ENCODE measurements at regions not wholly inside any gene's neighbourhood (a gene's known extent, or its start where the extent isn't known, plus 50 kb on each side); places are given as distances from the start of the nearest gene placed in this dataset.

GRCh38 chr9:115275753-115276152 is 157.8 kb upstream of the TNC start:
- H3K36me3 ChIP-seq: no peaks in the 10 kb centered on the region
- H3K27me3 ChIP-seq: no peaks in the 10 kb centered on the region
- ATAC-seq: no peak
- no peak overlapping the region for H3K4me3 ChIP-seq
- H3K4me1 ChIP-seq: no peaks in the 10 kb centered on the region
- no peaks in the 10 kb centered on the region for H3K9me3 ChIP-seq
- intact Hi-C loops (cut with DNase I): no loop called here
- DNase-seq: no peak
- no peak overlapping the region for H3K27ac ChIP-seq
- TF ChIP-seq, protein P1, sequence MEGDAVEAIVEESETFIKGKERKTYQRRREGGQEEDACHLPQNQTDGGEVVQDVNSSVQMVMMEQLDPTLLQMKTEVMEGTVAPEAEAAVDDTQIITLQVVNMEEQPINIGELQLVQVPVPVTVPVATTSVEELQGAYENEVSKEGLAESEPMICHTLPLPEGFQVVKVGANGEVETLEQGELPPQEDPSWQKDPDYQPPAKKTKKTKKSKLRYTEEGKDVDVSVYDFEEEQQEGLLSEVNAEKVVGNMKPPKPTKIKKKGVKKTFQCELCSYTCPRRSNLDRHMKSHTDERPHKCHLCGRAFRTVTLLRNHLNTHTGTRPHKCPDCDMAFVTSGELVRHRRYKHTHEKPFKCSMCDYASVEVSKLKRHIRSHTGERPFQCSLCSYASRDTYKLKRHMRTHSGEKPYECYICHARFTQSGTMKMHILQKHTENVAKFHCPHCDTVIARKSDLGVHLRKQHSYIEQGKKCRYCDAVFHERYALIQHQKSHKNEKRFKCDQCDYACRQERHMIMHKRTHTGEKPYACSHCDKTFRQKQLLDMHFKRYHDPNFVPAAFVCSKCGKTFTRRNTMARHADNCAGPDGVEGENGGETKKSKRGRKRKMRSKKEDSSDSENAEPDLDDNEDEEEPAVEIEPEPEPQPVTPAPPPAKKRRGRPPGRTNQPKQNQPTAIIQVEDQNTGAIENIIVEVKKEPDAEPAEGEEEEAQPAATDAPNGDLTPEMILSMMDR (IDR thresholded peaks at IDR 0.05): no peak

GRCh38 chr9:115276621-115277020 is 158.7 kb upstream of the TNC start:
- ATAC-seq: no peak
- Histone ChIP-seq H3K9me3 (no peaks in the 10 kb centered on the region), H3K27ac (no peak overlapping the region), H3K36me3 (no peaks in the 10 kb centered on the region), H3K4me3 (no peak overlapping the region), H3K27me3 (no peaks in the 10 kb centered on the region), H3K4me1 (no peaks in the 10 kb centered on the region)
- intact Hi-C loops (cut with DNase I): no loop called here
- TF ChIP-seq, protein P1 (IDR thresholded peaks at IDR 0.05): no peak
- DNase-seq: no peak

DNA sequence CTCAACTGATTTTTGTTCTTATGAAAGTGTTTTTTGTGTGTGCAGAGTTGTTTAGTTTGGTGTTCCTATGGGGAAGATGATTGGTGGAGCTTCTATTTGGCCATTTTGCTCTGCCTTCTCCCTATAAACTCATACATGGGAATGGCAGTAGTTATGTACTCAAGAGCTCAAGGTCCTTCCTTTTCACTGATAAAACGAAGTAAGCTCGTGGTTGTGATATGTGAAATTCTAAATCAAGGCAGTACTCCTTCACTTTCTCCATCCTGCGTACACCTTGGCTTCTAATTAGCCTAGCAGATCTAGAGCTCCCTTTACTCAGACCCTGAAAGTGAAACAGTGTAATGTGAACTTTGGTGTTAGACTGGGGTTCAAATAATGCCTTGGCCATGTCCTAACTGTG is 159.3 kb upstream of the TNC start:
- Histone ChIP-seq H3K9me3 (no peaks in the 10 kb centered on the region), H3K27me3 (no peaks in the 10 kb centered on the region), H3K4me1 (no peaks in the 10 kb centered on the region), H3K4me3 (no peak overlapping the region), H3K36me3 (no peaks in the 10 kb centered on the region), H3K27ac (no peak overlapping the region)
- TF ChIP-seq, protein P1 (IDR thresholded peaks at IDR 0.05): no peak
- no peak for ATAC-seq
- intact Hi-C loops (cut with DNase I): no loop called here
- DNase-seq: no peak

DNA sequence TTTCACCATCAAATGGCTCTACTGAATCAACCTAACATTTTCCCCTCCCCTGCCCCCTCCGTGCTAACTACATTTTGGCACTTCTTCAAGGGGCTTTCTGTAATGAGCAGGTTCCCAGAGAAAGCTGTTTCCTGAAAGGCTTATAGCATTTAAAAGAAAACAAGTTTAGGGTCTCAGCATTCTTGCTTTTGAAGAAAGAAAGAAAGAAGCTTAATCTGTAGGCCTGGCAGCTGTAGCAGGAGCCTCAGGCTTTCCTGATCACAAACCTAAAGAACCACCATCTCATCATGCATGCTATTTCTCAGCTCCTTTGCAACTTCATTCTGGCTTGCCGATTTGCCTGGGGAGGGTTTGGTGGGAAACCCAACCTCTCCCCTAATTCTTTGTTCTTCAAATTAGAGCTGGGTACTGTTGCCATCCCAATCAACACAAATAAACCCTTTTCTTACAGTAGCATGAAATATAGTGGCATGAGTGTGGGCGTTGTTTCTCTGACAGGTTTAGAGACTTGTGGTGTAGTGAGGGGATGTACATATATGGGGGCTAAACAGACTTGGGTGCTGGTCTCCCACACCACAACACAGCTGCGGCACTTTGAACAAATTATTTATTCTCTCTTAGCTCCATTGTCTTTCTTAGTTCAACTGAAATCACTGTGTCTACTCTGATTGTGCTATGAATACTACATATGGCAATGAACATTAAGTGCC is 160.5 kb upstream of the TNC start:
- Histone ChIP-seq H3K4me3 (no peak overlapping the region), H3K4me1 (no peaks in the 10 kb centered on the region), H3K9me3 (no peaks in the 10 kb centered on the region), H3K36me3 (no peaks in the 10 kb centered on the region), H3K27me3 (no peaks in the 10 kb centered on the region), H3K27ac (no peak overlapping the region)
- DNase-seq (no peak), ATAC-seq (no peak)
- TF ChIP-seq, protein P1 (IDR thresholded peaks at IDR 0.05): no peak
- intact Hi-C loops (cut with DNase I): no loop called here

DNA sequence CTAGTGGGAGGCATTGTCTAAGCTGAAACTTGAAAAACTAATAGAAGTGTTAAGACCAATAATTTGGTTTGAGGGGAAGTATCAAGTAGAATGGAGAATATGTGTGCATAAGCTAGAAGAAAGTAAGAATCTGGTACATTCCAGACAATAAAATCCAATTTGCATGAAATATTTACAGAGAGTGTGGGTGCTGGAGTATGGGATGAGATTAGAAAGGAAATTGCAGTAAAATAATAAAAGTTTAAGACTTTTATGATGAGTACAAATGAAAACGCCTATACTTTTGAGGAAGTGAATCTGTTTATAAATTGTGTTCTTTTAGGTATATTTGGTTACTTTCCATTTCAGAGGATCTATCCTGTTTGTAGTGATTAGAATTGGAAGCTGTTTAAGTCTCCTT is 165.4 kb upstream of the TNC start:
- DNase-seq (no peak), ATAC-seq (no peak)
- intact Hi-C loops (cut with DNase I): no loop called here
- H3K36me3 ChIP-seq: no peaks in the 10 kb centered on the region
- H3K27ac ChIP-seq: no peak overlapping the region
- H3K27me3 ChIP-seq: no peaks in the 10 kb centered on the region
- no peak overlapping the region for H3K4me3 ChIP-seq
- H3K9me3 ChIP-seq: no peaks in the 10 kb centered on the region
- no peaks in the 10 kb centered on the region for H3K4me1 ChIP-seq
- TF ChIP-seq, protein P1 (IDR thresholded peaks at IDR 0.05): no peak

- no peaks in the 10 kb centered on the region for H3K9me3 ChIP-seq
- no peaks in the 10 kb centered on the region for H3K4me1 ChIP-seq
- no peak overlapping the region for H3K4me3 ChIP-seq
- TF ChIP-seq, protein P1 (IDR thresholded peaks at IDR 0.05): no peak
- ATAC-seq (no peak), DNase-seq (no peak)
- H3K27ac ChIP-seq: no peak overlapping the region
- no peaks in the 10 kb centered on the region for H3K36me3 ChIP-seq
- intact Hi-C loops (cut with DNase I): no loop called here
- no peaks in the 10 kb centered on the region for H3K27me3 ChIP-seq
These were observed 167.9 kb upstream of the TNC start for GRCh38 chr9:115285836-115286235.

Measured in upper lobe of right lung (tissue), 1 donor.